ENCODE measurements at regions not wholly inside any gene's neighbourhood (a gene's known extent, or its start where the extent isn't known, plus 50 kb on each side); places are given as distances from the start of the nearest gene placed in this dataset.

- TF ChIP-seq, protein P1, sequence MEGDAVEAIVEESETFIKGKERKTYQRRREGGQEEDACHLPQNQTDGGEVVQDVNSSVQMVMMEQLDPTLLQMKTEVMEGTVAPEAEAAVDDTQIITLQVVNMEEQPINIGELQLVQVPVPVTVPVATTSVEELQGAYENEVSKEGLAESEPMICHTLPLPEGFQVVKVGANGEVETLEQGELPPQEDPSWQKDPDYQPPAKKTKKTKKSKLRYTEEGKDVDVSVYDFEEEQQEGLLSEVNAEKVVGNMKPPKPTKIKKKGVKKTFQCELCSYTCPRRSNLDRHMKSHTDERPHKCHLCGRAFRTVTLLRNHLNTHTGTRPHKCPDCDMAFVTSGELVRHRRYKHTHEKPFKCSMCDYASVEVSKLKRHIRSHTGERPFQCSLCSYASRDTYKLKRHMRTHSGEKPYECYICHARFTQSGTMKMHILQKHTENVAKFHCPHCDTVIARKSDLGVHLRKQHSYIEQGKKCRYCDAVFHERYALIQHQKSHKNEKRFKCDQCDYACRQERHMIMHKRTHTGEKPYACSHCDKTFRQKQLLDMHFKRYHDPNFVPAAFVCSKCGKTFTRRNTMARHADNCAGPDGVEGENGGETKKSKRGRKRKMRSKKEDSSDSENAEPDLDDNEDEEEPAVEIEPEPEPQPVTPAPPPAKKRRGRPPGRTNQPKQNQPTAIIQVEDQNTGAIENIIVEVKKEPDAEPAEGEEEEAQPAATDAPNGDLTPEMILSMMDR (conservative IDR thresholded peaks at IDR 0.05; ENCODE audit: low read depth, low read length): no peak
- TF ChIP-seq RAD21 (IDR thresholded peaks at IDR 0.05; ENCODE audit: low read length) (no peak), CEBPB (IDR thresholded peaks at IDR 0.05; ENCODE audit: low read depth, low read length) (no peak), NFE2L2 (IDR thresholded peaks at IDR 0.05; ENCODE audit: low read depth, low read length) (no peak), CHD1 (IDR thresholded peaks at IDR 0.05; ENCODE audit: low read depth, low read length) (no peak), POLR2A (IDR thresholded peaks at IDR 0.05; ENCODE audit: low read depth, low read length) (no peak), RFX5 (IDR thresholded peaks at IDR 0.05; ENCODE audit: low read depth, low read length) (no peak), SMC3 (IDR thresholded peaks at IDR 0.05; ENCODE audit: low read depth, low read length) (no peak), ELK1 (IDR thresholded peaks at IDR 0.05; ENCODE audit: borderline replicate concordance, low read depth, low read length) (no peak)
Observed at GRCh38 chr6:164579035-164579434, 730.4 kb downstream of the C6orf118 start.

All from IMR-90 (cell line).